ENCODE measurements at regions not wholly inside any gene's neighbourhood (a gene's known extent, or its start where the extent isn't known, plus 50 kb on each side); places are given as distances from the start of the nearest gene placed in this dataset.
"Not testable (repeated sequence)": the region's sequence is repeated elsewhere in the genome, so short reads cannot be mapped to it uniquely, and the experiment has no call there.

- TF ChIP-seq EZH2 (IDR thresholded peaks at IDR 0.05; ENCODE audit: low read depth); CTCF (conservative IDR thresholded peaks at IDR 0.05): not testable (repeated sequence)
These were observed 151.1 kb upstream of the CREB1 start for GRCh38 chr2:207378620-207379019.

Data from PC-9 (cell line).